Prostate gland (tissue), 2 donors: ENCODE measurements at regions not wholly inside any gene's neighbourhood (a gene's known extent, or its start where the extent isn't known, plus 50 kb on each side); places are given as distances from the start of the nearest gene placed in this dataset.

ENCODE experiments used
- DNase-seq: peaks from one replicate; pipeline ENCODE4 v3.0.0-alpha.2; 2019; ENCODE audit warnings: low spot score
- H3K27ac ChIP-seq, 2 donors: fragments of 200-600 bp; sonication (generic); 2 replicates each; pipeline ENCODE4 v1.5.1; 2017 to 2019
- H3K27me3 ChIP-seq: fragments of 200-600 bp; sonication (generic); replicated peaks from 2 replicates; pipeline ENCODE4 v1.5.1; 2019; ENCODE audit not compliant: insufficient read depth
- H3K36me3 ChIP-seq, 2 donors: fragments of 200-600 bp; sonication (generic); 1 replicate in 1 of 2; 2 replicates in 1 of 2; pipeline versions ENCODE4 v1.5.1 to v1.8.1; 2017 to 2019
- H3K4me1 ChIP-seq: fragments of 200-600 bp; sonication (generic); replicated peaks from 2 replicates; pipeline ENCODE4 v1.5.1; 2019
- H3K4me3 ChIP-seq, 2 donors: fragments of 200-600 bp; sonication (generic); 2 replicates each; pipeline ENCODE4 v1.5.1; 2017 to 2019
- H3K9me3 ChIP-seq: fragments of 200-600 bp; sonication (generic); 2 replicates; pipeline ENCODE4 v1.5.1; 2017
- POLR2A ChIP-seq: fragments of 450-650 bp; IDR thresholded peaks from one replicate; pipeline ENCODE4 v1.6.1; 2016; ENCODE audit warnings: antibody characterized with exemption, mild to moderate bottlenecking
- POLR2AphosphoS5 ChIP-seq: sonication (generic); formaldehyde crosslinking; IDR thresholded peaks from one replicate; pipeline ENCODE4 v1.6.1; 2017; ENCODE audit warnings: antibody characterized with exemption
- WGBS: methylation state at CpG from one replicate; pipeline ENCODE4 v1.1.5; 2018; 5-methylcytosine and 5-hydroxymethylcytosine counted together
- intact Hi-C: fragments of 100-400 bp; cut with DNase I; formaldehyde crosslinking; loops from one replicate; pipeline ENCODE4 v1.14.2; 2022
- TF ChIP-seq, protein P1 (sequence below), 4 experiments: fragments of 200-600 bp in 2 of 4; fragments of 450-650 bp in 2 of 4; sonication (generic) in 2 of 4; IDR thresholded peaks; 1 replicate in 3 of 4; 2 replicates in 1 of 4; pipeline ENCODE4 v1.5.1; 2016 to 2019; ENCODE audit warnings: antibody characterized with exemption in 4 of 4, mild to moderate bottlenecking in 2 of 4, moderate library complexity in 2 of 4

GRCh38 chr2:199594443-199594842 lies 136.7 kb upstream of the SATB2 start:
- no peak overlapping the region for H3K4me3 ChIP-seq
- DNase-seq: no peak
- WGBS: 76% methylated on average over 5 of the region's 5 CpGs
- no peaks in the 10 kb centered on the region for H3K9me3 ChIP-seq
- no peak overlapping the region for H3K27ac ChIP-seq
- H3K36me3 ChIP-seq: no peaks in the 10 kb centered on the region
- no peaks in the 10 kb centered on the region for H3K4me1 ChIP-seq
- intact Hi-C loops: no loop called here
- TF ChIP-seq POLR2A (no peak), POLR2AphosphoS5 (no peak)
- TF ChIP-seq, protein P1, sequence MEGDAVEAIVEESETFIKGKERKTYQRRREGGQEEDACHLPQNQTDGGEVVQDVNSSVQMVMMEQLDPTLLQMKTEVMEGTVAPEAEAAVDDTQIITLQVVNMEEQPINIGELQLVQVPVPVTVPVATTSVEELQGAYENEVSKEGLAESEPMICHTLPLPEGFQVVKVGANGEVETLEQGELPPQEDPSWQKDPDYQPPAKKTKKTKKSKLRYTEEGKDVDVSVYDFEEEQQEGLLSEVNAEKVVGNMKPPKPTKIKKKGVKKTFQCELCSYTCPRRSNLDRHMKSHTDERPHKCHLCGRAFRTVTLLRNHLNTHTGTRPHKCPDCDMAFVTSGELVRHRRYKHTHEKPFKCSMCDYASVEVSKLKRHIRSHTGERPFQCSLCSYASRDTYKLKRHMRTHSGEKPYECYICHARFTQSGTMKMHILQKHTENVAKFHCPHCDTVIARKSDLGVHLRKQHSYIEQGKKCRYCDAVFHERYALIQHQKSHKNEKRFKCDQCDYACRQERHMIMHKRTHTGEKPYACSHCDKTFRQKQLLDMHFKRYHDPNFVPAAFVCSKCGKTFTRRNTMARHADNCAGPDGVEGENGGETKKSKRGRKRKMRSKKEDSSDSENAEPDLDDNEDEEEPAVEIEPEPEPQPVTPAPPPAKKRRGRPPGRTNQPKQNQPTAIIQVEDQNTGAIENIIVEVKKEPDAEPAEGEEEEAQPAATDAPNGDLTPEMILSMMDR (IDR thresholded peaks at IDR 0.05): no peak
- H3K27me3 ChIP-seq: no peaks in the 10 kb centered on the region

DNA sequence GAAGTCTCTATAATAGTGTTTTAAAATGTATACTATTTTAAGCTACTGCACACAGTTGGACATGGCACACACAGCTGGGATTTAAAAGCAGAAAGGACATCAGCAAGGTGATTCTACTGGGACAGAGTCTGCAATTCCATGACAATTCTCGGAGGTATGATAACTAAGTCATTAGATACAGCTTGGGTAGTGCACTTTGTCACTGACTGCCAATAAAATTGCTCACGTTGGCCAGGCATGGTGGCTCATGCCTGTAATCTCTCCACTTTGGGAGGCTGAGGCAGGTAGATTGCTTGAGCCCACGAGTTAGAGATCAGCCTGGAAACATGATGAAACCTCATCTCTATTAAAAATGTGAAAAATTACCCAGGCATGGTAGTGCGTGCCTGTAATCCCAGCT lies 134.1 kb upstream of the SATB2 start:
- DNase-seq: no peak
- TF ChIP-seq POLR2A (no peak), POLR2AphosphoS5 (no peak)
- TF ChIP-seq, protein P1 (IDR thresholded peaks at IDR 0.05): no peak
- intact Hi-C loops: no loop called here
- Histone ChIP-seq H3K4me1 (no peaks in the 10 kb centered on the region), H3K36me3 (no peaks in the 10 kb centered on the region), H3K27ac (no peak overlapping the region), H3K27me3 (no peaks in the 10 kb centered on the region), H3K9me3 (no peaks in the 10 kb centered on the region), H3K4me3 (no peak overlapping the region)
- WGBS: 66% methylated on average over 4 of the region's 4 CpGs

DNA sequence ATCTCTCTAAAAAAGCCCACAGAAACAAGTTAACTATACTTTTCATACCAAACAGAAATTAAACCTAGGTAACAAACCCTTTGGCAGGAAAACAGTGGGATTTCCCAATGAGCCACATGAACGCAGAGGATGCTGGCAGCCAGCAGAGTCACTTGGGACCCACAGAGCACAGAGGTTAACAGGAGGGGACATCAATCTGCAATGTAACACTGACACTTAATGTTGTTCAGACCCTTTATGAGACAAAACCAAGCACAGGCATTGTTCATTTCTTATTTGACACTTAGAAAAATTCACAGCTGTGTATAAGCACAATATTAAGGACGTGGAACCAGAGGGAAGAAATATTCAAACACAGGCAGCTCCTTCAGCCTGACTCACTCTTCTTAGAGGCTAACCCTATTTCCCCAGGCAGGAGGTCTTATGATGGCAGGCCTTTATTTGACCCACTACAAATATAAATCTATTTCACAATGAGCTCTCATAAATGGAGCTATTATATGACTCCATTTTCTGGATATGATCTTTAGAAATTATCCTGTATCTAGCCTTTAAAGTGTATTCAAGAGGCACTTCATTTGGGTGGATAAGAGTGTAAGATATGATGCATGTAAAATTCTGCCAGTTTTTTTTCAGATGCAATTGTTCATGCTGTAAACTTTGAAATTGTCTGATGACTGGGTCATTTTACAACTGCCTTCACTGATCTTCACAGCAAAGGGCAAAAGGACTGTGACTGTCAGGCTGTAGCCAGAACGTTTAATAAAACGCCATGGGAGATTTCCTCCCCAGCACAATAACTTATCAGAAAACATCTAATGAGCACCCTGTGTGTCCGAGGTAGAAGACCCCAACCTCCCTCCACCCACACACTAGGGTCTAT lies 132.8 kb upstream of the SATB2 start:
- no peaks in the 10 kb centered on the region for H3K27me3 ChIP-seq
- TF ChIP-seq POLR2A (no peak), POLR2AphosphoS5 (no peak)
- TF ChIP-seq, protein P1 (IDR thresholded peaks at IDR 0.05): no peak
- no peak overlapping the region for H3K4me3 ChIP-seq
- DNase-seq: no peak
- H3K9me3 ChIP-seq: no peaks in the 10 kb centered on the region
- no peaks in the 10 kb centered on the region for H3K4me1 ChIP-seq
- no peaks in the 10 kb centered on the region for H3K36me3 ChIP-seq
- H3K27ac ChIP-seq: no peak overlapping the region
- intact Hi-C loops: no loop called here
- 61% methylated on average over 5 of the region's 5 CpGs for WGBS

GRCh38 chr2:199589306-199589705 lies 131.6 kb upstream of the SATB2 start:
- Histone ChIP-seq H3K4me3 (no peak overlapping the region), H3K4me1 (no peaks in the 10 kb centered on the region), H3K27me3 (no peaks in the 10 kb centered on the region), H3K27ac (no peak overlapping the region), H3K9me3 (no peaks in the 10 kb centered on the region), H3K36me3 (no peaks in the 10 kb centered on the region)
- TF ChIP-seq POLR2A: no peak
- TF ChIP-seq, protein P1 (IDR thresholded peaks at IDR 0.05): no peak
- TF ChIP-seq POLR2AphosphoS5: no peak
- intact Hi-C loops: no loop called here
- DNase-seq: no peak
- 38% methylated on average over 11 of the region's 11 CpGs for WGBS

GRCh38 chr2:199588054-199588453 lies 130.3 kb upstream of the SATB2 start:
- no peaks in the 10 kb centered on the region for H3K4me1 ChIP-seq
- no peaks in the 10 kb centered on the region for H3K9me3 ChIP-seq
- no peak overlapping the region for H3K4me3 ChIP-seq
- H3K27ac ChIP-seq: no peak overlapping the region
- DNase-seq: no peak
- TF ChIP-seq, protein P1 (IDR thresholded peaks at IDR 0.05): no peak
- TF ChIP-seq POLR2A (no peak), POLR2AphosphoS5 (no peak)
- H3K36me3 ChIP-seq: no peaks in the 10 kb centered on the region
- H3K27me3 ChIP-seq: no peaks in the 10 kb centered on the region
- WGBS: 88% methylated on average over 3 of the region's 3 CpGs
- intact Hi-C loops: no loop called here
